ENCODE measurements at regions not wholly inside any gene's neighbourhood (a gene's known extent, or its start where the extent isn't known, plus 50 kb on each side); places are given as distances from the start of the nearest gene placed in this dataset.

DNA sequence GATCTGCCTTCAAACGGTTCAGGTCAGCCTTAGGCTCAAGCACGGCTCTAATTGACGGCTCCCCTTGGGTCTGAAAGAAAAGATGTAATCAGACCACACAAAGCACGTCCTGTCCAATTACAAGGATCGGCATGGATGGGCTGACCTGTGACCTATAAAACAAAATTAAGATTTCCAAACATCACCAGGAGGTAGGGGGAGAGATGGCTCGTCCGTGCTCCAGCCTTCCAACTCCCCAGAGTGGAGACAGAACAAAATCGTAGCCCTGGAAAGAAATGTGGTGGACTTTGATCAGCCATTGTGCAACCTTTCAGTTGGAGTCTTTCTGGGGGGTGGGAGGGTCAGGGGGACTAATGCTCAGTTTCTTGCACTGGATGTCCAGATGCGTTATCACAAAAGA, 226.6 kb upstream of the DIO3 start:
- no peaks in the 10 kb centered on the region for H3K4me1 ChIP-seq (ENCODE audit: control insufficient read depth in 1 of 2, insufficient read depth in 2 of 2, low read length in 2 of 2)
- no peak for TF ChIP-seq JUND (IDR thresholded peaks at IDR 0.05)
- TF ChIP-seq, protein P1, sequence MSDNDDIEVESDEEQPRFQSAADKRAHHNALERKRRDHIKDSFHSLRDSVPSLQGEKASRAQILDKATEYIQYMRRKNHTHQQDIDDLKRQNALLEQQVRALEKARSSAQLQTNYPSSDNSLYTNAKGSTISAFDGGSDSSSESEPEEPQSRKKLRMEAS (IDR thresholded peaks at IDR 0.05), result no peak
- TF ChIP-seq SRF (IDR thresholded peaks at IDR 0.05; ENCODE audit: low read depth), result no peak
- TF ChIP-seq EZH2 (IDR thresholded peaks at IDR 0.05), result no peak
- TF ChIP-seq POLR2AphosphoS5 (IDR thresholded peaks at IDR 0.05; ENCODE audit: low read depth, low read length), result no peak
- TF ChIP-seq, protein P2, sequence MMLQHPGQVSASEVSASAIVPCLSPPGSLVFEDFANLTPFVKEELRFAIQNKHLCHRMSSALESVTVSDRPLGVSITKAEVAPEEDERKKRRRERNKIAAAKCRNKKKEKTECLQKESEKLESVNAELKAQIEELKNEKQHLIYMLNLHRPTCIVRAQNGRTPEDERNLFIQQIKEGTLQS (IDR thresholded peaks at IDR 0.05), result no peak
- TF ChIP-seq ZNF274 (IDR thresholded peaks at IDR 0.05; ENCODE audit: low read depth, low read length), result no peak
- no peak for TF ChIP-seq POLR2A (IDR thresholded peaks at IDR 0.05; ENCODE audit: borderline replicate concordance, extremely low read depth, insufficient read depth, insufficient read length)
- TF ChIP-seq EZH2phosphoT487 (IDR thresholded peaks at IDR 0.05; ENCODE audit: borderline replicate concordance), result no peak
- no peak for TF ChIP-seq TCF7L2 (IDR thresholded peaks at IDR 0.05; ENCODE audit: borderline replicate concordance, extremely low read depth, insufficient read depth, insufficient read length)
- no peak for TF ChIP-seq FOSL1 (IDR thresholded peaks at IDR 0.05; ENCODE audit: low read depth)
- TF ChIP-seq, protein P3, sequence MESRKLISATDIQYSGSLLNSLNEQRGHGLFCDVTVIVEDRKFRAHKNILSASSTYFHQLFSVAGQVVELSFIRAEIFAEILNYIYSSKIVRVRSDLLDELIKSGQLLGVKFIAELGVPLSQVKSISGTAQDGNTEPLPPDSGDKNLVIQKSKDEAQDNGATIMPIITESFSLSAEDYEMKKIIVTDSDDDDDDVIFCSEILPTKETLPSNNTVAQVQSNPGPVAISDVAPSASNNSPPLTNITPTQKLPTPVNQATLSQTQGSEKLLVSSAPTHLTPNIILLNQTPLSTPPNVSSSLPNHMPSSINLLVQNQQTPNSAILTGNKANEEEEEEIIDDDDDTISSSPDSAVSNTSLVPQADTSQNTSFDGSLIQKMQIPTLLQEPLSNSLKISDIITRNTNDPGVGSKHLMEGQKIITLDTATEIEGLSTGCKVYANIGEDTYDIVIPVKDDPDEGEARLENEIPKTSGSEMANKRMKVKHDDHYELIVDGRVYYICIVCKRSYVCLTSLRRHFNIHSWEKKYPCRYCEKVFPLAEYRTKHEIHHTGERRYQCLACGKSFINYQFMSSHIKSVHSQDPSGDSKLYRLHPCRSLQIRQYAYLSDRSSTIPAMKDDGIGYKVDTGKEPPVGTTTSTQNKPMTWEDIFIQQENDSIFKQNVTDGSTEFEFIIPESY (IDR thresholded peaks at IDR 0.05; ENCODE audit: extremely low read depth, insufficient replicate concordance, low read length), result no peak
- TF ChIP-seq, protein P4, sequence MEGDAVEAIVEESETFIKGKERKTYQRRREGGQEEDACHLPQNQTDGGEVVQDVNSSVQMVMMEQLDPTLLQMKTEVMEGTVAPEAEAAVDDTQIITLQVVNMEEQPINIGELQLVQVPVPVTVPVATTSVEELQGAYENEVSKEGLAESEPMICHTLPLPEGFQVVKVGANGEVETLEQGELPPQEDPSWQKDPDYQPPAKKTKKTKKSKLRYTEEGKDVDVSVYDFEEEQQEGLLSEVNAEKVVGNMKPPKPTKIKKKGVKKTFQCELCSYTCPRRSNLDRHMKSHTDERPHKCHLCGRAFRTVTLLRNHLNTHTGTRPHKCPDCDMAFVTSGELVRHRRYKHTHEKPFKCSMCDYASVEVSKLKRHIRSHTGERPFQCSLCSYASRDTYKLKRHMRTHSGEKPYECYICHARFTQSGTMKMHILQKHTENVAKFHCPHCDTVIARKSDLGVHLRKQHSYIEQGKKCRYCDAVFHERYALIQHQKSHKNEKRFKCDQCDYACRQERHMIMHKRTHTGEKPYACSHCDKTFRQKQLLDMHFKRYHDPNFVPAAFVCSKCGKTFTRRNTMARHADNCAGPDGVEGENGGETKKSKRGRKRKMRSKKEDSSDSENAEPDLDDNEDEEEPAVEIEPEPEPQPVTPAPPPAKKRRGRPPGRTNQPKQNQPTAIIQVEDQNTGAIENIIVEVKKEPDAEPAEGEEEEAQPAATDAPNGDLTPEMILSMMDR (IDR thresholded peaks at IDR 0.05 in 2 of 3, conservative IDR thresholded peaks at IDR 0.05 in 1 of 3; ENCODE audit: borderline replicate concordance in 1 of 3, insufficient read depth in 1 of 3, low read depth in 2 of 3, low read length in 2 of 3), result no peak
- no peak for TF ChIP-seq EGR1 (IDR thresholded peaks at IDR 0.05; ENCODE audit: low read depth)
- TF ChIP-seq ZFX (IDR thresholded peaks at IDR 0.05), result no peak
- TF ChIP-seq YY1 (IDR thresholded peaks at IDR 0.05; ENCODE audit: extremely low read depth, insufficient replicate concordance, low read depth, low read length), result no peak
- no peak for TF ChIP-seq RAD21 (IDR thresholded peaks at IDR 0.05; ENCODE audit: low read depth)
- no peak for TF ChIP-seq SP1 (IDR thresholded peaks at IDR 0.05; ENCODE audit: low read depth)
- TF ChIP-seq, protein P5, sequence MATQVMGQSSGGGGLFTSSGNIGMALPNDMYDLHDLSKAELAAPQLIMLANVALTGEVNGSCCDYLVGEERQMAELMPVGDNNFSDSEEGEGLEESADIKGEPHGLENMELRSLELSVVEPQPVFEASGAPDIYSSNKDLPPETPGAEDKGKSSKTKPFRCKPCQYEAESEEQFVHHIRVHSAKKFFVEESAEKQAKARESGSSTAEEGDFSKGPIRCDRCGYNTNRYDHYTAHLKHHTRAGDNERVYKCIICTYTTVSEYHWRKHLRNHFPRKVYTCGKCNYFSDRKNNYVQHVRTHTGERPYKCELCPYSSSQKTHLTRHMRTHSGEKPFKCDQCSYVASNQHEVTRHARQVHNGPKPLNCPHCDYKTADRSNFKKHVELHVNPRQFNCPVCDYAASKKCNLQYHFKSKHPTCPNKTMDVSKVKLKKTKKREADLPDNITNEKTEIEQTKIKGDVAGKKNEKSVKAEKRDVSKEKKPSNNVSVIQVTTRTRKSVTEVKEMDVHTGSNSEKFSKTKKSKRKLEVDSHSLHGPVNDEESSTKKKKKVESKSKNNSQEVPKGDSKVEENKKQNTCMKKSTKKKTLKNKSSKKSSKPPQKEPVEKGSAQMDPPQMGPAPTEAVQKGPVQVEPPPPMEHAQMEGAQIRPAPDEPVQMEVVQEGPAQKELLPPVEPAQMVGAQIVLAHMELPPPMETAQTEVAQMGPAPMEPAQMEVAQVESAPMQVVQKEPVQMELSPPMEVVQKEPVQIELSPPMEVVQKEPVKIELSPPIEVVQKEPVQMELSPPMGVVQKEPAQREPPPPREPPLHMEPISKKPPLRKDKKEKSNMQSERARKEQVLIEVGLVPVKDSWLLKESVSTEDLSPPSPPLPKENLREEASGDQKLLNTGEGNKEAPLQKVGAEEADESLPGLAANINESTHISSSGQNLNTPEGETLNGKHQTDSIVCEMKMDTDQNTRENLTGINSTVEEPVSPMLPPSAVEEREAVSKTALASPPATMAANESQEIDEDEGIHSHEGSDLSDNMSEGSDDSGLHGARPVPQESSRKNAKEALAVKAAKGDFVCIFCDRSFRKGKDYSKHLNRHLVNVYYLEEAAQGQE (IDR thresholded peaks at IDR 0.05; ENCODE audit: low read depth), result no peak
- no peak for TF ChIP-seq ELF1 (IDR thresholded peaks at IDR 0.05; ENCODE audit: borderline replicate concordance, low read depth)
- RAD21 ChIA-PET (ENCODE audit: low non-redundant PET in 1 of 2, low total read pairs in 2 of 2, uncharacterized antibody in 2 of 2, unreplicated experiment in 2 of 2), result interaction anchor here in 1 of 2 experiments (1.3 kb wide), 1 partner anchor 142 kb away, joined by 3 read pairs; no protein-coding TSS in a partner anchor
- POLR2A ChIA-PET, result no interaction called here
- H3K4me3 ChIP-seq (replicated peaks in 1 of 2; ENCODE audit: low read depth in 1 of 2, low read length in 2 of 2), result no peak overlapping the region
- peaks cover 7% of the 10 kb centered on the region; the same call in 1 of the 2 replicates for H3K27me3 ChIP-seq (ENCODE audit: insufficient read depth, low read length)
- no peaks in the 10 kb centered on the region for H3K79me2 ChIP-seq (ENCODE audit: insufficient read depth, low read length)
- H4K20me1 ChIP-seq (ENCODE audit: insufficient read depth), result no peaks in the 10 kb centered on the region
- no peaks in the 10 kb centered on the region for H3K36me3 ChIP-seq (ENCODE audit: control insufficient read depth in 1 of 2, insufficient read depth in 2 of 2, low read length in 2 of 2)
- H3K4me2 ChIP-seq (ENCODE audit: low read length), result no peak overlapping the region
- BruUV-seq (replicated peaks), result no TSS peak
- DNase-seq (ENCODE audit: low read depth, low spot score), result no peak
- H3K9me3 ChIP-seq (ENCODE audit: control insufficient read depth in 1 of 2, insufficient read depth in 1 of 2, low read depth in 1 of 2, low read length in 2 of 2), result no peaks in the 10 kb centered on the region
- no peak for ATAC-seq
- no peak overlapping the region for H3K27ac ChIP-seq (ENCODE audit: low read depth, low read length)
- no peaks in the 10 kb centered on the region for H3K9me2 ChIP-seq (ENCODE audit: insufficient read depth)
- no peak overlapping the region for H2AFZ ChIP-seq (ENCODE audit: low read depth, low read length, poor library complexity, severe bottlenecking)
- H3K9ac ChIP-seq (ENCODE audit: low read length), result no peak overlapping the region
- intact Hi-C loops (cut with micrococcal nuclease), result no loop called here
- CTCF ChIA-PET, result no interaction called here
